ENCODE measurements at regions not wholly inside any gene's neighbourhood (a gene's known extent, or its start where the extent isn't known, plus 50 kb on each side); places are given as distances from the start of the nearest gene placed in this dataset.

- no peak for DNase-seq (ENCODE audit: low spot score)
- in situ Hi-C loops (cut with MboI; ENCODE audit: low pct_unique_long_range_greater_than_20kb, low sequenced_read_pairs, unreplicated experiment), result no loop called here
- TF ChIP-seq CTCF (IDR thresholded peaks at IDR 0.05; ENCODE audit: extremely low read depth, insufficient read depth, missing control alignments), result no peak
Observed at GRCh38 chr11:110375351-110375750, 54.4 kb upstream of the FDX1 start.

- in situ Hi-C loops (cut with MboI; ENCODE audit: low pct_unique_long_range_greater_than_20kb, low sequenced_read_pairs, unreplicated experiment), result no loop called here
- no peak for DNase-seq (ENCODE audit: low spot score)
- TF ChIP-seq CTCF (IDR thresholded peaks at IDR 0.05; ENCODE audit: extremely low read depth, insufficient read depth, missing control alignments), result no peak
Observed at GRCh38 chr11:110376021-110376420, 53.7 kb upstream of the FDX1 start.

- TF ChIP-seq CTCF (IDR thresholded peaks at IDR 0.05; ENCODE audit: extremely low read depth, insufficient read depth, missing control alignments), result peak; percentile 74
Observed at GRCh38 chr11:110376711-110377324, 52.9 kb upstream of the FDX1 start.

GRCh38 chr11:110377434-110377833, 52.3 kb upstream of the FDX1 start:
- in situ Hi-C loops (cut with MboI; ENCODE audit: low pct_unique_long_range_greater_than_20kb, low sequenced_read_pairs, unreplicated experiment), result no loop called here
- TF ChIP-seq CTCF (IDR thresholded peaks at IDR 0.05; ENCODE audit: extremely low read depth, insufficient read depth, missing control alignments), result no peak
- DNase-seq (ENCODE audit: low spot score), result no peak

More at GRCh38 chr11:110376711-110377324, 52.9 kb upstream of the FDX1 start:
- DNase-seq (ENCODE audit: low spot score), result peak; percentile 32
- in situ Hi-C loops (cut with MboI; ENCODE audit: low pct_unique_long_range_greater_than_20kb, low sequenced_read_pairs, unreplicated experiment), result no loop called here

GRCh38 chr11:110379261-110379660, 50.5 kb upstream of the FDX1 start:
- no peak for DNase-seq (ENCODE audit: low spot score)
- in situ Hi-C loops (cut with MboI; ENCODE audit: low pct_unique_long_range_greater_than_20kb, low sequenced_read_pairs, unreplicated experiment), result no loop called here
- TF ChIP-seq CTCF (IDR thresholded peaks at IDR 0.05; ENCODE audit: extremely low read depth, insufficient read depth, missing control alignments), result no peak

GRCh38 chr11:110379936-110380335, 49.8 kb upstream of the FDX1 start:
- in situ Hi-C loops (cut with MboI; ENCODE audit: low pct_unique_long_range_greater_than_20kb, low sequenced_read_pairs, unreplicated experiment), result no loop called here
- no peak for DNase-seq (ENCODE audit: low spot score)
- no peak for TF ChIP-seq CTCF (IDR thresholded peaks at IDR 0.05; ENCODE audit: extremely low read depth, insufficient read depth, missing control alignments)
